Testis (tissue), 2 donors: ENCODE measurements at regions not wholly inside any gene's neighbourhood (a gene's known extent, or its start where the extent isn't known, plus 50 kb on each side); places are given as distances from the start of the nearest gene placed in this dataset.

ENCODE experiments used
- DNase-seq: peaks from one replicate; pipeline ENCODE4 v3.0.0-alpha.2; 2019
- H3K27ac ChIP-seq, 2 donors: fragments of 200-600 bp; sonication (generic); one replicate each; pipeline ENCODE4 v1.5.1; 2019
- H3K27me3 ChIP-seq: fragments of 200-600 bp; sonication (generic); one replicate; pipeline ENCODE4 v1.5.1; 2019
- H3K36me3 ChIP-seq: fragments of 200-600 bp; sonication (generic); one replicate; pipeline ENCODE4 v1.5.1; 2017; ENCODE audit warnings: low read depth; ENCODE audit errors: missing control alignments
- H3K4me1 ChIP-seq: fragments of 200-600 bp; sonication (generic); one replicate; pipeline ENCODE4 v1.5.1; 2019
- H3K4me3 ChIP-seq, 2 donors: fragments of 200-600 bp; sonication (generic); one replicate each; pipeline ENCODE4 v1.5.1; 2017 to 2019
- H3K9me3 ChIP-seq: fragments of 200-600 bp; sonication (generic); one replicate; pipeline ENCODE4 v1.5.1; 2017
- CTCF ChIP-seq, 3 experiments: fragments of 450-650 bp in 2 of 3; fragments of 200-600 bp in 1 of 3; sonication (generic) in 1 of 3; IDR thresholded peaks; one replicate each; pipeline ENCODE4 v1.5.1; 2016 to 2019; ENCODE audit warnings: antibody characterized with exemption in 3 of 3, mild to moderate bottlenecking in 2 of 3, moderate library complexity in 1 of 3
- POLR2A ChIP-seq: fragments of 450-650 bp; IDR thresholded peaks from one replicate; pipeline ENCODE4 v1.6.1; 2017; ENCODE audit warnings: antibody characterized with exemption, mild to moderate bottlenecking, moderate library complexity
- WGBS, 2 donors: methylation state at CpG; one replicate each; pipeline ENCODE4 v1.1.5; 2018; 5-methylcytosine and 5-hydroxymethylcytosine counted together
- intact Hi-C: fragments of 100-400 bp; cut with DNase I; formaldehyde crosslinking; loops from one replicate; pipeline ENCODE4 v1.15.1; 2023; ENCODE audit warnings: low total_unique reads

DNA sequence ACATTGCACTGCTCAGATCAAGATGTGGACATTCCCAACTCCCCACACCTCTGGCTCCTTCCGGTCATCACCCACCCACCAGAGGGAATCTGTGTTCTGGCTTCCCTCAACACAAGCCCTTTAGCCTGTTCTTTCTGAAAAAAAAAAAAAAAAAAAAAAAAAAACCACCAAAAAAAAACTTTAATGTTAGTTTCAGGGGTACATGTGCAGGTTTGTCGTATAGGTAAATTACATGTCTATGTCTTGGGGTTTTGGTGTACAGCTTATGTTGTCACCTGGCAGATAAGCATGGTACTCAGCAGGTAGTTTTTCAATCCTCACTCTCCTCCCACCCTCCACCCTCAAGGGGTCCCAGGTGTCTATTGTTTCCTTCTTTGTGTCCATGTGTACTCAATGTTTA is 135.8 kb upstream of the FOXA2 start:
- DNase-seq: no peak
- H3K27ac ChIP-seq: no peak overlapping the region
- no peaks in the 10 kb centered on the region for H3K9me3 ChIP-seq
- peaks cover 7% of the 10 kb centered on the region for H3K4me1 ChIP-seq
- intact Hi-C loops: no loop called here
- H3K4me3 ChIP-seq: no peak overlapping the region
- 74 to 93% methylated on average over 2 of the region's 2 CpGs for WGBS, 2 donors
- TF ChIP-seq POLR2A (no peak), CTCF (IDR thresholded peaks at IDR 0.05) (no peak)
- H3K36me3 ChIP-seq: no peaks in the 10 kb centered on the region
- no peaks in the 10 kb centered on the region for H3K27me3 ChIP-seq

DNA sequence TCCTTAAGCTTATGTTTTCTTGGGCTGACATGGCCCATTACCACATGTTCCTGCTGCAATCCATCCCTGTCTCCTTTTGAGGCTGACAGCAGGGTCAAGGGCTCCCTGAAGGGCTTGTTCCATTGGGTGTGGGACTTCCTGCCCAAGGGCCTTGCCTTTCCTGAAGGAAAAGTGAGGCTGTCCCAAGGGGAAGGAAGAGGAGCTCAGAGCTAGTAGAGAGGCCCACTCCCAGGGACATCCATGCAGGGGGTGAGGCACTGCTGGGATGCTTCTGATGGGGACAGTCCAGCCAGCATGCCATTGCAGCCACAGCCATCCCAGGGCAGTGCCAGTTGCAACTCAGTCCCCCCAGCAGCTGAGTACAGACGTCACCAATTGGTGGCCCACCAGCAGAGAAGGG is 138.4 kb upstream of the FOXA2 start:
- Histone ChIP-seq H3K4me3 (no peak overlapping the region), H3K27ac (no peak overlapping the region), H3K4me1 (peaks cover 7% of the 10 kb centered on the region), H3K9me3 (no peaks in the 10 kb centered on the region), H3K36me3 (no peaks in the 10 kb centered on the region), H3K27me3 (no peaks in the 10 kb centered on the region)
- intact Hi-C loops: no loop called here
- no peak for TF ChIP-seq CTCF (IDR thresholded peaks at IDR 0.05)
- TF ChIP-seq POLR2A: no peak
- 67 to 78% methylated on average over 1 of the region's 1 CpG for WGBS, 2 donors
- no peak for DNase-seq

DNA sequence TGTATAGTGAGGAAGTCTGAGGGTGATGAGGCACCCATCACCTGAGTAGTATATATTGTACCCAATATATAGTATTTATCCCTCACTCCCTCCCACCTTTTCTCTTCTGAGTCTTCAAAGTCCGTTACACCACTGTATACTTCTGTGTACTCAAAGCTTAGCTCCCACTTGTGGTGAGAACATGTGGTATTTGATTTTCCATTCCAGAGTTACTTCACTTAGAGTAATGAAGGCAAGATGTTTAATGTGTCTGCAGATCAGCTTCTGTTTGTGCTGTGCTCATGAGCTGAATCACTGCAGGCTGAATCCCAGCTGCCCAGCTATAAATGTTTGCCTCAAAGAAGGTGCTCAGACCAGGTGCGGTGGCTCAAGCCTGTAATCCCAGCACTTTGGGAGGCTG is 139.3 kb upstream of the FOXA2 start:
- Histone ChIP-seq H3K4me3 (no peak overlapping the region), H3K9me3 (no peaks in the 10 kb centered on the region), H3K4me1 (peaks cover 7% of the 10 kb centered on the region), H3K27ac (no peak overlapping the region), H3K27me3 (no peaks in the 10 kb centered on the region), H3K36me3 (no peaks in the 10 kb centered on the region)
- 90 to 91% methylated on average over 2 of the region's 2 CpGs for WGBS, 2 donors
- TF ChIP-seq CTCF (IDR thresholded peaks at IDR 0.05) (no peak), POLR2A (no peak)
- intact Hi-C loops: no loop called here
- DNase-seq: no peak

GRCh38 chr20:22728146-22728745 is 143.9 kb upstream of the FOXA2 start:
- Histone ChIP-seq H3K9me3 (no peaks in the 10 kb centered on the region), H3K27ac (no peak overlapping the region), H3K4me3 (no peak overlapping the region), H3K36me3 (no peaks in the 10 kb centered on the region), H3K4me1 (no peaks in the 10 kb centered on the region), H3K27me3 (no peaks in the 10 kb centered on the region)
- no peak for DNase-seq
- TF ChIP-seq CTCF (IDR thresholded peaks at IDR 0.05): no peak
- 90 to 97% methylated on average over 3 to 4 of the region's 4 CpGs for WGBS, 2 donors
- intact Hi-C loops: no loop called here

GRCh38 chr20:22729180-22729579 is 144.8 kb upstream of the FOXA2 start:
- Histone ChIP-seq H3K4me3 (no peak overlapping the region), H3K9me3 (no peaks in the 10 kb centered on the region), H3K27me3 (no peaks in the 10 kb centered on the region), H3K36me3 (no peaks in the 10 kb centered on the region), H3K4me1 (no peaks in the 10 kb centered on the region), H3K27ac (no peak overlapping the region)
- DNase-seq: no peak
- TF ChIP-seq POLR2A (no peak), CTCF (IDR thresholded peaks at IDR 0.05) (no peak)
- intact Hi-C loops: no loop called here
